SK-N-SH treated with all-trans-retinoic acid at 6 μM for 48 hours (cell line): ENCODE measurements at regions not wholly inside any gene's neighbourhood (a gene's known extent, or its start where the extent isn't known, plus 50 kb on each side); places are given as distances from the start of the nearest gene placed in this dataset.

Experiments
- BACH2 ChIP-seq: fragments of 250-450 bp; sonication (Bioruptor Pico); IDR thresholded peaks from 2 replicates; pipeline ENCODE4 v1.9.0; 2021; ENCODE audit warnings: mild to moderate bottlenecking, borderline replicate concordance
- CREB5 ChIP-seq: fragments of 250-450 bp; sonication (Bioruptor Pico); IDR thresholded peaks from 2 replicates; pipeline ENCODE4 v1.5.1; 2020; ENCODE audit warnings: low read depth, mild to moderate bottlenecking, moderate library complexity
- GLIS3 ChIP-seq: fragments of 250-450 bp; sonication (Bioruptor Pico); IDR thresholded peaks from 2 replicates; pipeline ENCODE4 v1.5.0; 2020; ENCODE audit warnings: mild to moderate bottlenecking, moderate library complexity
- ISL1 ChIP-seq: fragments of 250-450 bp; sonication (Bioruptor Pico); IDR thresholded peaks from 2 replicates; pipeline ENCODE4 v2.1.2; 2022; ENCODE audit warnings: mild to moderate bottlenecking, moderate library complexity
- PATZ1 ChIP-seq: fragments of 250-450 bp; sonication (Bioruptor Pico); IDR thresholded peaks from 2 replicates; pipeline ENCODE4 v1.8.0; 2020; ENCODE audit warnings: mild to moderate bottlenecking, moderate library complexity, borderline replicate concordance
- RARB ChIP-seq: fragments of 250-450 bp; sonication (Bioruptor Pico); IDR thresholded peaks from 2 replicates; pipeline ENCODE4 v1.8.0; 2021; ENCODE audit warnings: mild to moderate bottlenecking, moderate library complexity
- ZNF8 ChIP-seq: fragments of 450-650 bp; formaldehyde crosslinking; IDR thresholded peaks from 2 replicates; pipeline ENCODE4 v1.5.0; 2020; ENCODE audit warnings: mild to moderate bottlenecking, moderate library complexity

- no peak for TF ChIP-seq CREB5 (CRISPR knock-in tag)
- no peak for TF ChIP-seq ISL1 (CRISPR knock-in tag)
- no peak for TF ChIP-seq RARB
- no peak for TF ChIP-seq GLIS3 (CRISPR knock-in tag)
- TF ChIP-seq BACH2 (CRISPR knock-in tag) = no peak
- TF ChIP-seq ZNF8 (CRISPR knock-in tag) = no peak
- TF ChIP-seq PATZ1 (CRISPR knock-in tag) = no peak
Observed at GRCh38 chr1:229924639-229925038, 142.4 kb upstream of the GALNT2 start.
